Liver (tissue), 7 donors: ENCODE measurements at regions not wholly inside any gene's neighbourhood (a gene's known extent, or its start where the extent isn't known, plus 50 kb on each side); places are given as distances from the start of the nearest gene placed in this dataset.

ENCODE experiments used
- DNase-seq: peaks from one replicate; pipeline ENCODE4 v3.0.0-alpha.2; 2017; ENCODE audit warnings: low spot score
- H3K27ac ChIP-seq, 2 donors: one replicate each; pipeline ENCODE4 v1.7.0; 2013; ENCODE audit warnings: inconsistent platforms in 2 of 2, low read length in 2 of 2, control low read depth in 1 of 2, low read depth in 1 of 2, mild to moderate bottlenecking in 1 of 2
- H3K27me3 ChIP-seq, 4 donors: one replicate each; pipeline versions ENCODE4 v1.6.1 to v1.7.0; 2013; ENCODE audit warnings: low read length in 3 of 4, inconsistent platforms in 1 of 4, mild to moderate bottlenecking in 1 of 4, moderate library complexity in 1 of 4; ENCODE audit not compliant: control insufficient read depth in 4 of 4, insufficient read depth in 4 of 4
- H3K36me3 ChIP-seq, 4 donors: one replicate each; pipeline versions ENCODE4 v1.6.1 to v1.7.0; 2013; ENCODE audit warnings: low read length in 3 of 4, mild to moderate bottlenecking in 3 of 4, low read depth in 1 of 4, moderate library complexity in 1 of 4; ENCODE audit not compliant: control insufficient read depth in 4 of 4, insufficient read depth in 3 of 4
- H3K4me1 ChIP-seq, 4 donors: one replicate each; pipeline versions ENCODE4 v1.6.1 to v1.7.0; 2013; ENCODE audit warnings: low read length in 3 of 4, mild to moderate bottlenecking in 3 of 4, moderate library complexity in 1 of 4; ENCODE audit not compliant: control insufficient read depth in 4 of 4, insufficient read depth in 4 of 4
- H3K4me3 ChIP-seq, 3 donors: one replicate each; pipeline versions ENCODE4 v1.6.1 to v1.7.0; 2013; ENCODE audit warnings: low read length in 3 of 3, control low read depth in 1 of 3, low read depth in 1 of 3, mild to moderate bottlenecking in 1 of 3
- H3K9ac ChIP-seq, 2 donors: one replicate each; pipeline ENCODE4 v1.7.0; 2013; ENCODE audit warnings: low read length in 2 of 2, mild to moderate bottlenecking in 2 of 2, moderate library complexity in 2 of 2, control low read depth in 1 of 2, low read depth in 1 of 2
- H3K9me3 ChIP-seq, 4 donors: one replicate each; pipeline versions ENCODE4 v1.6.1 to v1.7.0; 2013; ENCODE audit warnings: low read length in 3 of 4; ENCODE audit not compliant: control insufficient read depth in 4 of 4
- ATF3 ChIP-seq: IDR thresholded peaks from 2 replicates; pipeline ENCODE4 v1.6.1; 2016; ENCODE audit warnings: antibody characterized with exemption
- EGR1 ChIP-seq, 2 donors: IDR thresholded peaks; 2 replicates each; pipeline ENCODE4 v1.6.1; 2016 to 2018; ENCODE audit warnings: antibody characterized with exemption in 2 of 2, low read depth in 2 of 2
- FOXA1 ChIP-seq: IDR thresholded peaks from 2 replicates; pipeline ENCODE4 v1.6.1; 2016; ENCODE audit warnings: antibody characterized with exemption
- FOXA2 ChIP-seq: IDR thresholded peaks from 2 replicates; pipeline ENCODE4 v1.6.1; 2016; ENCODE audit warnings: antibody characterized with exemption
- GABPA ChIP-seq, 2 donors: IDR thresholded peaks in 1 of 2; conservative IDR thresholded peaks in 1 of 2; 2 replicates each; pipeline ENCODE4 v1.6.1; 2016; ENCODE audit warnings: antibody characterized with exemption in 2 of 2, mild to moderate bottlenecking in 1 of 2, moderate library complexity in 1 of 2
- HNF4A ChIP-seq, 2 donors: conservative IDR thresholded peaks; 2 replicates each; pipeline ENCODE4 v1.6.1; 2016; ENCODE audit warnings: antibody characterized with exemption in 2 of 2, mild to moderate bottlenecking in 2 of 2
- HNF4G ChIP-seq: IDR thresholded peaks from 2 replicates; pipeline ENCODE4 v1.6.1; 2016; ENCODE audit warnings: antibody characterized with exemption
- JUND ChIP-seq, 2 donors: IDR thresholded peaks; 2 replicates each; pipeline ENCODE4 v1.6.1; 2016; ENCODE audit warnings: antibody characterized with exemption in 2 of 2
- MAX ChIP-seq: IDR thresholded peaks from 2 replicates; pipeline ENCODE4 v1.6.1; 2016; ENCODE audit warnings: antibody characterized with exemption
- NR2F2 ChIP-seq: IDR thresholded peaks from 2 replicates; pipeline ENCODE4 v1.6.1; 2016; ENCODE audit warnings: antibody characterized with exemption
- RAD21 ChIP-seq, 2 donors: IDR thresholded peaks; 2 replicates each; pipeline ENCODE4 v1.6.1; 2016; ENCODE audit warnings: antibody characterized with exemption in 2 of 2, mild to moderate bottlenecking in 2 of 2
- RXRA ChIP-seq, 2 donors: IDR thresholded peaks; 2 replicates each; pipeline ENCODE4 v1.6.1; 2017 to 2018; ENCODE audit warnings: antibody characterized with exemption in 2 of 2, mild to moderate bottlenecking in 1 of 2
- SP1 ChIP-seq: IDR thresholded peaks from 2 replicates; pipeline ENCODE4 v1.6.1; 2018; ENCODE audit warnings: antibody characterized with exemption, mild to moderate bottlenecking
- TAF1 ChIP-seq: conservative IDR thresholded peaks from 2 replicates; pipeline ENCODE4 v1.6.1; 2016; ENCODE audit warnings: antibody characterized with exemption, mild to moderate bottlenecking
- YY1 ChIP-seq: IDR thresholded peaks from 2 replicates; pipeline ENCODE4 v1.6.1; 2016; ENCODE audit warnings: antibody characterized with exemption, mild to moderate bottlenecking
- ZBTB33 ChIP-seq: IDR thresholded peaks from 2 replicates; pipeline ENCODE4 v1.6.1; 2016; ENCODE audit warnings: antibody characterized with exemption
- WGBS: extraction: QIAGEN DNeasy Blood & Tissue Kit; methylation state at CpG from one replicate; pipeline ENCODE4 v1.1.7; 2013; 5-methylcytosine and 5-hydroxymethylcytosine counted together
- donor health status: healthy.
- donor health status: healthy.
- donor health status: healthy.
- donor health status: healthy.

- 98% methylated on average over 16 of the region's 16 CpGs for WGBS
- Histone ChIP-seq H3K4me3 (no peak overlapping the region), H3K9ac (no peak overlapping the region), H3K27me3 (no peaks in the 10 kb centered on the region), H3K27ac (no peak overlapping the region), H3K4me1 (no peaks in the 10 kb centered on the region), H3K36me3 (no peaks in the 10 kb centered on the region), H3K9me3 (peaks cover 0 to 1% (median 0%) of the 10 kb centered on the region in 4 donors)
- no peak for DNase-seq
- no peak for TF ChIP-seq TAF1
- no peak for TF ChIP-seq SP1
- TF ChIP-seq NR2F2, result no peak
- TF ChIP-seq HNF4G, result no peak
- TF ChIP-seq ZBTB33, result no peak
- TF ChIP-seq JUND (IDR thresholded peaks at IDR 0.05), result no peak
- no peak for TF ChIP-seq MAX
Observed at GRCh38 chr2:241993386-241994005, 124.0 kb downstream of the RTP5 start.

GRCh38 chr2:241994086-241994485 is 124.6 kb downstream of the RTP5 start:
- no peak for TF ChIP-seq HNF4G
- DNase-seq, result no peak
- Histone ChIP-seq H3K36me3 (no peaks in the 10 kb centered on the region), H3K9ac (no peak overlapping the region), H3K4me1 (no peaks in the 10 kb centered on the region), H3K9me3 (peaks cover 0 to 1% (median 0%) of the 10 kb centered on the region in 4 donors), H3K27ac (no peak overlapping the region), H3K4me3 (no peak overlapping the region), H3K27me3 (no peaks in the 10 kb centered on the region)
- 94% methylated on average over 12 of the region's 12 CpGs for WGBS

- Histone ChIP-seq H3K4me1 (no peaks in the 10 kb centered on the region), H3K27ac (no peak overlapping the region), H3K9me3 (no peaks in the 10 kb centered on the region), H3K36me3 (no peaks in the 10 kb centered on the region), H3K9ac (no peak overlapping the region), H3K27me3 (no peaks in the 10 kb centered on the region), H3K4me3 (no peak overlapping the region)
- no peak for TF ChIP-seq FOXA1
- TF ChIP-seq YY1, result no peak
- no peak for TF ChIP-seq TAF1
- no peak for TF ChIP-seq MAX
- TF ChIP-seq HNF4G, result no peak
- no peak for TF ChIP-seq NR2F2
- no peak for TF ChIP-seq ATF3
- TF ChIP-seq FOXA2, result no peak
- TF ChIP-seq RXRA (IDR thresholded peaks at IDR 0.05), result no peak
- no peak for TF ChIP-seq ZBTB33
- no peak for TF ChIP-seq RAD21 (IDR thresholded peaks at IDR 0.05)
- TF ChIP-seq EGR1 (IDR thresholded peaks at IDR 0.05; ENCODE audit: low read depth in 2 of 2), result no peak
- TF ChIP-seq GABPA (IDR thresholded peaks at IDR 0.05 in 1 of 2, conservative IDR thresholded peaks at IDR 0.05 in 1 of 2), result no peak
- TF ChIP-seq JUND (IDR thresholded peaks at IDR 0.05), result no peak
- TF ChIP-seq HNF4A (conservative IDR thresholded peaks at IDR 0.05), result no peak
- 85% methylated on average over 9 of the region's 9 CpGs for WGBS
- no peak for DNase-seq
Observed at GRCh38 chr2:241994556-241995213, 125.2 kb downstream of the RTP5 start.
